Hypothalamus (tissue), 51 donors: ENCODE measurements at regions not wholly inside any gene's neighbourhood (a gene's known extent, or its start where the extent isn't known, plus 50 kb on each side); places are given as distances from the start of the nearest gene placed in this dataset.
"Not testable (repeated sequence)": the region's sequence is repeated elsewhere in the genome, so short reads cannot be mapped to it uniquely, and the experiment has no call there.

Experiments used
- DNase-seq, 51 donors: peaks; one replicate each; lab custom pipeline; 2025; lab: John Stamatoyannopoulos, UW

DNA sequence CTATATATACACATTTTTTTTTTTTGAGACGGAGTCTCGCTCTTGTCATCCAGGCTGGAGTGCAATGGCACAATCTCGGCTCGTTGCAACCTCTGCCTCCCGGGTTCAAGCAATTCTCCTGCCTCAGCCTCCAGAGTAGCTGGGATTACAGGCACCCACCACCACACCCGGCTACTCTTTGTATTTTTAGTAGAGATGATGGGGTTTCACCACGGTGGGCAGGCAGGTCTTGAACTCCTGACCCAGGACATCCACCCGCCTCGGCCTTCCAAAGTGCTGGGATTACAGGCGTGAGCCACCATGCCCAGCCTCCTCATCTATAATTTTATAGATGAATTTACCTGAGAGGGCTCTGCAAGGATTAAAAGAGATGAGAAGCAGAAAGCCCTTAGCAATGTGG, 274.0 kb downstream of the FAM43A start:
- DNase-seq, result not testable (repeated sequence)

DNA sequence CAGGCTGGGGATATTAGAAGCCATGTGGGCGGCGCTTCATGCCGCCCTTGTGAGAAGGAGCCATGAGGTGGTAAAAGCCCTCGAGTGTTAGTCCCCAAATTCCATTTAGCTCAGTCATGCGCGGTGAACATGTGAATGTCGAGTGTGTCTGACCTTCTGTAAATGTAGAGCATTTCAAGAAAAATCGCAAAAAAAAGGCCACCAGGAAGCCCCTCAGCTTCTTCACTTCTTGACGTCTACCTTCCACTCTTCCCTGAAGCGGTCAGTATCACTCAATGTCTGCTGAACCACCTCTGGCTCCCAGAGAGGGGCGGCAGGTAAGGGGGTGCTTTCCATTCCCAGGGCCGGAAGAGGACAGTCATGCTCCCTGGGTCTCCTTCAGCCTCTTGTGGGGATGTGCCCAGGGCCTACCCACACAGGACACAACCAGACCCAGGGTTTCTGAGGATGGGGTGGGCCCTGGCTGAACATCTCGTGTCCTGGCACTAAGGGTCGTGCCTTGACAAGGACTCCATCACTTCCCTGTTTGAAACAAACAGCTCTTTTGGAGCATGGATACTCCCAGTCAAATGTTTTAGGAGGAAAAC, 274.9 kb downstream of the FAM43A start:
- no peak for DNase-seq

DNA sequence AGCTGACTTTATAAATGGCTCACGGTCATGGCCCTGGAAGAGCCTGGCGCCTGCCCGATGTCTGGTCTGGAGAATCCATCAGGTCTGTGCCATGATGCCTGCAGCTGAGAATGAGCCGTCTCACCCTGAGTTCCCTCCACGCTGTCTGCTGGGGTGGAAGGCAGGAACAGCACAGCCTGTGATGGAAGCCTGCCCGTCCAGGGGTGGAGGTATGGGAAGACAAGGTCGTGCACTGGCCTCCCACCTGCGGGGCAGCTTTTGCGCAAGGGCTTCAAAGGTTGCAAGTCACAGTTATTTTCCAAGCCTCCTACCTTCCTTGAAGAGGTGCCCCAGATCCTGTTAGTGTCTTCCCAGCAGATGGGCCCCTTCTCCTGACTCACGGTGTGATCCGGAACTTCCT, 275.5 kb downstream of the FAM43A start:
- DNase-seq, result no peak

DNA sequence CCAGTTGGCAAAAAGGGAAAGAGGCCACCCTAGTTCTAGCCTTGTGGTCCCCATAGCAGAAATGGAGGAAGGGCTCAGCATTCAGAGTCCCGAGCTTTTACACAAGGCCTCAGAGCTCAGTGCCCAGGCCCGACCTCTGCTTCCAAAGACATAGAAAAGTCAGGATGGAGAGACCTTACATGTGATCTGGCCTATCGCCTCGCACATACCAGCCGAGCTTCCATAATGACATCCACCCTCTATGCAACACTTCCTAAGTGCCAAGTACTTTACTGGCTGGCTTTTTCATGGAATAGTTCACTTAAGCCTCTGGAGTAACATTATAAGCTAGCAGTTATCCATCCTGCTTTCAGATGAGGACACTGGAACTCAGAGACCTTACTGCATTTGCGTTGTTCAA, 275.9 kb downstream of the FAM43A start:
- DNase-seq, result no peak

DNA sequence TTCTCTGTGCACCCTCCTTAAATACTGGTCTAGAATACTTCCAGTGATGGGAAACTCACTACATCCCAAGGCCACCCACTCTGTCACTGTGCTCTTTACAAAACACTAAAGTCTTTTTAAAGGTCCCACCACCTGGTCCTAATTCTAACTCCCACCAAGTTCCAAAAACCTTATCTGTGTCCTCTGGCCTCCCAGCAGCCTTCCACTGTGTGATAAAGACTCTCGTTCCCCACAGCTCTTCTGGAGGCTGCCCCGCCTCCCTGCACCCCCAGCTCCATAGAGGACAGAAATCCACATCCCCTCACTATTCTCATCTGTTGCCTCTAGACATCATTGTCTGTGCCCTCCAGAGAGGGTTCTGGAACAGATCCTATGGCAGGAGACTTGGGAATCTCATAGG, 276.4 kb downstream of the FAM43A start:
- DNase-seq, result no peak

DNA sequence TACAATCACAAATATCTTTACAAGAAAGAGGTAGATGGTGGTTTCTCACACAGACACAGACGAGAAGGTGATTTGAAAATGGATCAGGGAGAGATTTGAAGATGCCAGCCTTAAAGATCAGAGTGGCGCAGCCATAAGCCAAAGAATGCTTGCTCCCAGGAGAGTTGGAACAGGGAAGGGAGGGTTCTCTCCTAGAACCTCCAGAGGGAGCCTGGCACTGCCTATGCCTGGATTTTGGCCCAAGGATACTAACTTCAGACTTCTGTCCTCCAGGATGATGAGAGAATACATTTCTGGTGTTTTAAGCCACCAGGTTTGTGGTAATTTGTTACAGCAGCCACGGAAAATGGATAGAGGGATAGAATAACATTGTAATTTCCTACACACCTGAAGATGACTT, 279.1 kb downstream of the FAM43A start:
- DNase-seq, result no peak

DNA sequence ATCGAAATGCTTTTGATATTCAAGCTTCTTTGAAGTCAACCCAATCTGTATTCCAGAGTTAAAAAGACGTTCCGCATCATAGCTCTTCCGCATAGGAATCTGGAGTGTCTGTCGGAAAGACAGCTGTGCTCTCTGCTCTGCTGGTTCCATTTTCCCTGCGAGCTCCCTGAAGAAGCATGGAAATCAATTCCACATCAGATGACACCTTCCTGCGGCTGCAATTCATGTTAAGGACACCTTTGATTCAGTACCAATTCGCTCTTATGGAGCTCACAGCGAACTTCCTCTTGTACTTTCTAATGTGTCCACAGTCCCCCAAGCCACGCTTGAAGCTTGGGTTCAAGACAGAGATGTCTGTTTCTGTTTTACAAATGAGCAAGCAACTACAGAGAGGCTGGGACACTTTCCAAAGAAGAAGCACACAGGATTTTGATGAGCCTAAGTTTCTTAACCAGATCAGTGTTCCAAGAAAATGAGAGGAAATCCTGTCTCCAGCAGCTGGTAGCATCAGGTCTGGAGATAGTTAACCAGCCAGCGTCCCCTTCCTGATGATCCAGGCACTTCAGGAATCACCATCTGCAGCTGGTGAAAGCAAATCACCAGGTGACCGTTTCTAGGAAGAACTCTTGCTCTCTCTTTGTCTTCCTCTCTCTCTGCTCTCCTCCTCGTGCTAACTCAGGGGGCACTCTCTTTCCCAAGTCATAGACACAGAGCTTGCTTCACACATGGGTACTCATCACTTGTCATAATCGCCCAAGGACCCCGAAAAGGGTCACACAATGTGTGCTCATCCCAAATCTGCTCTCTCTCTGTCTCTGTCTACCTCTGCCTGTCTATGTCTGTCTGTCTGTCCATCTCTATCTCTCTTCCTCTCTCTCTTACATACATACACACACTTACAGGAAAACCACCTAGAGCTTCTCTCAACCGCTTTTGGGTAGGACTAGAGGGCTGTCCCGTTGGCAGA, 281.8 kb downstream of the FAM43A start:
- no peak for DNase-seq

DNA sequence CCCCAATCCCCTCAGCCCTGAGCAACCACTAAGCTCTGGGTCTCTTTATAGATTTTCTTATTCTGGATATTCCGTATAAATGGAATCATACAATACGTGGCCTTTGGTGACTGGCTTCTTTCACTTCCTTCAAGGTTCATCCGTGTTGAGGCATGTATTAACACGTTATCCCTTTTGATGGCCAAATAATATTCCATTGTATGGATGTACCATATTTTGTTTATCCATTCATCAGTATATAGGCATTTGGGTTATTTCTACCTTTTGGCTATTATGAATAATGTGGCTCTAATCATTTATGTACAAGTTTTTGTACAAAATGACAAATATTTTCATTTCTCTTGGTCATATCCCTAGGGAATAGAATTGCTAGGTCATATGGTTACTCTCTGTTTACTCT, 284.4 kb downstream of the FAM43A start:
- DNase-seq, result no peak

DNA sequence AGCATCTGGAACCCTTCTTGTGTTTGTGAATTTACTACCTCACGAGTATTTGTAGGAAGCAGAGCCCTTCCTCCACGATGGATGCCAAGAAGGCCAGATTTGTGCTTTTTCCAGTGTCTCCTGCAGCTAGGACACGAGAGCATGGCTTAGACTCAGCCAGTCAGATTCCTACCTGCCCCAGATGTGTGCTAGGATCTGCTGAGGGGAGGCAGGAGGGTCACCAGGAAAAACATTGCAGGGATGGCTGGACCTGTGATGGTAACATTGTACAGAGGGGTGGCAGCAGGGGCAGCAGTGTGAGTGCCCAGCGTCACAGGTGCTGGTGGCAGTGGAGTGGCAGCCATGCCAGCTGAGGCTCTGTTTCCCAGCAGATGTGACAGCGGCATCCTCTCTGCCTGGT, 285.3 kb downstream of the FAM43A start:
- no peak for DNase-seq

DNA sequence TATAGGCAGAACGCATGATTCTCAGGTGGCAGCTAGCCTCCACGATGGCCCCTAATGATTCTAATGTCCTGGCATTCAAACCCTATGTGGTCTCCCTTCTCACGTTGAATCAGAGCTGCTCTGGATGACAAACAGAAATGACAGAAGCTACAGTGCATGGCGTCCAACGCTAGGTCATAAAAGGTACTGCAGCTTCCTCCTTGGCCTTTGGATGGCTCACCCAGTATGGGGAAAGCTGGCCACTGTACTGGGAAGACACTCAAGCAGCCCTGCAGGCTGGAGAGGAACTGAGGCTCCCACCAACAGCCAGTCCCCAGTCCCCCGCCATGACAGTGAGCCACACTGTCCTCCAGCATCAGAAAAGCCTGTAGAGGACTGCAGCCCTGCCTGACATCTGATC, 286.3 kb downstream of the FAM43A start:
- DNase-seq, result no peak

DNA sequence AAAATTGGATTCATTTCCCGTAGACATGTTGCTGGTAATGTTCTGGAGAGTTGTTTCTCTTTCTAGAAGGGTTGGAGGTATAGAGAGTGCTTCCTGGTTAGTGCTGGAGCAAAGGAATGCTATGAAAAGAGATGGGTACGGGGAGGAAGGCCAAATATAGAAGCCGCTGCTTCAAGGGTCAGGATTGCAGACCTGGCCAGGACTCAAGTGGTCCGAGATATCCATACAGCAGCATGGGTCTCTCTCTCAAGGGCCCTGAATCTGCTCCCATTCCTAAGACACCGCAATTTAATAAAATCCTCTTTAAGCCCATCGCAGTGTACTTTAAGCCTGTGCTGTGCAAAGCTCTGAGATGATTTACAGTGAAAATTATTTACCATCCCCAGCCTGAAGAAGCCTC, 287.0 kb downstream of the FAM43A start:
- no peak for DNase-seq

DNA sequence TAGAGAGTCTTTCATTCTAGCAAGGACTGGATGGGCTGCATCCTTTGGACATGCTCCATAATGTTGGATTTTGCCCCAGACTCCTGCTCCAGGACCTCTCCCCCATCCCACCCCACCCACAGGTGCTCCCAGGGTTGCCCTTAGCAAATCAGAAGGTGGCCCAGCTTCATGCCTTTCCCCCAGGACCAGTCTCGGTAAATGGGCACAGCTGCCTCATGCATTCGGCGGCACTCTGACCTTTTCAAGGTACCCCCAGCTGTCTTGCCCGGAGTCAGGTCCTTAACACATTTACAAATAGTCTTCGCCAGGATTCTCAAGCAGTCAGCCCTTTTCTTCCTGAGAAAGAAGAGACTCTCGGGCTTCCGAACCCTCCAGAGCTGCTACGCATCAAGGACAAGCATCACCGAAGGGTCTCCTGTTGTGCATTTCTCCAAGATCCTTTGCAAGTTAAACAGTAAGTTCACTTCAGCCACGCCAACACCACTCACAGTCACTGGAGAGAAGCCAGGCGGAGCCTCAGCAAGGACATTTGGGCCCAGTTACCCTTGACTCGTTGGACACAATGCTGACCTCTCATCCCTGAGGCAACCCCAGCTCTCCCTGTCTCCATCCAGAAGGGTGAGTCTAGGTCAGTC, 287.8 kb downstream of the FAM43A start:
- DNase-seq, result no peak

DNA sequence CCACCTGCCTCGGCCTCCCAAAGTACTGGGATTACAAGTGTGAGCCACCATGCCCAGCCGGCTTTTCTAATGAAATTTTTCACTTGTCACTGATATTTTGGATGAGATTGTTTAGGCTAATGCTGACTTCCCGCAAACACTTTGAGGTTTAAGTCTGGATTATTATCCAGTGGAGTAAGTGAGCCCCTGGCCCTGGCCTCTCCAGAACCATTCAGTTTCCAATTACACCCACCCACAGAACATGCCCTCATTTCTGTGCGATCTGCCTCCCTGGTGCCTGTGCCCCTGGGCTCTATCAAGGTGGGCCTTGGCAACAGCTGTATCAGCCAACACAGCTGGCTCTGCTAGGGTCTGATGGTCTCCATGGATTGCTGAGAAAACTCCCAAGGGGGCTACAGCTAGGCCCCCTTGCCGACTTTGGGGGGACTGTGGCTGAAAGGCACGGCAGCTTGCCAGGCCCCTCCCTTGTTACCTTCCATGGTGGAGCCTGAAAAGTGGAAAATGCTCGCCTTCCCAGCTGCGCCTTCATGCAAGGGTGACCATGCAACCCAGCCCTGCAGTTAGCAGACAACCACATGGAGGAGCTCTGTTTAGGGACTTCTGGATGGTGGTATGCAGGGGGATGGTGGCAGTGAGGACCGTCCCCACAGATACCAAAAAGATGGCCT, 288.9 kb downstream of the FAM43A start:
- no peak for DNase-seq

DNA sequence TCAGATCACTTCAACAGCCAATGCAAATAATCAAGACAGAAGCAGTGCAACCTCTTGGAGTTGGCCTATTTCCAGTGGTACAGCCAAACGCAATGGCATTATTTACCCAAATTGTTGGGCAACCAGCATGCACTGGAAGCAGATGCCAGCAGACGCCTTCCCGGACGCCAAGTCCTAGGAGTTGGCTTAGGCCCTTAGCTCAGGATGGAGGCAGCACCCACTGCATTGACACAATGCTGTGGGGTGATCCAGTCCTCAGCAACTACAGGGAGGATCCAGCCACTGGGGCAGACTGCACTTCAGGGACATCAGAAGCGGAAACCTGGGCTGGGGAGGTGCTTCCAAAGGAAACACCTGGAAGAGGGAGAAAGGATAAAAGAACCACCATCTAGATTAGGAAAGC, 290.4 kb downstream of the FAM43A start:
- peak in 1 of 51 donors; percentile 14 for DNase-seq

DNA sequence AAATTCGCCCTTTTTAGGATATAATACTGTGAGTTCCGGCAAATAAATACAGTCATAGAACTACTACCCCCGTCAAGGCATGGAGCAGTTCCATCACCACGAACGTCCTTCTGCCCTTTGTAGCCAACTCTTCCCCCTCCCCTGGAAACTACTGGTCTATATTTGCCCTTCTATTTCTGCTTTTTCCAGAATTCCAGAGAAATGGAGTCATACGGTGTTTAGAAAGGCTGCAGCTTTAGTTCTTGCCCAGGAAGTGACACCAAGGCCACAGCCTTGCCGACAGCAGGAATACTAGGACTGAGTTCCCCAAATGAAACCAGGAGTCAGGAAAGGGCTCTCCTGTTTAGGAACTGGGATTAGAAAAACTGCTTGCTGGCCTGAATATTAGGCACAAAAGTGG, 291.2 kb downstream of the FAM43A start:
- no peak for DNase-seq

DNA sequence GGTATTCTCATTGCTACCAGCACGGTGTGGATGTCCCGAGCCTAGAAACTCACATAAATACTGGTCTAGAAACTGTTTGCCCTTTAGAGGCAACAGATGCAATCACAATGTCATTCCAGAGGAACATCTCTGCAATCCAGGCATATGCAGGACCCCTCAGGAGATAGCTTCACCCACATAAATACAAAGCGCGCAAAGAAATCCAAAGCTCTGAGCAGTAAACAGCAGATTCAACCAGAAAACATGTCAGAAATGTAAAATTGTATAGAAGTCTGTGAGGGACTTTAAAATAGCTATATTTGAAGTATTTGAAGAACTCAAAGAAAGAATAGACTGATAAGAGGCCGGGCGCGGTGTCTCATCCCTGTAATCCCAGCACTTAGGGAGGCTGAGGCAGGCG, 291.7 kb downstream of the FAM43A start:
- DNase-seq, result no peak

DNA sequence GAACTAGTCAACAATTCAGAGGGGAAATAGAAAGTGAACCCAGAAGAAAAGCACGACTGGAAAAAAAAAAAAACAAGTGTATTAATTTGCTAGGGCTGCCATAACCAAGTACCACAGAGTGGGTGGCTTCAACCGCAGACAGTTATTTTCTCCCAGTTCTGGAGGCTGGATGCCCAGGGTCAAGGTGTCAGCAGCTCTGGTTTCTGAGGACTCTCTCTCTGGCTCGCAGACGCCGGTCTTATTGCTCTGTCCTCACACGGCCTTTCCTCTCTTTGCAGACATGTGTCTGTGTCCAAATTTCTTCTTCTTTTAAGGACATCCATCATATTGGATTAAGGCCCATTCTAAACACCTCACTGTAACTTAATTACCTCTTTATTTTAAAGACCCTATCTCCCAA, 291.8 kb downstream of the XXYLT1 start:
- no peak for DNase-seq

DNA sequence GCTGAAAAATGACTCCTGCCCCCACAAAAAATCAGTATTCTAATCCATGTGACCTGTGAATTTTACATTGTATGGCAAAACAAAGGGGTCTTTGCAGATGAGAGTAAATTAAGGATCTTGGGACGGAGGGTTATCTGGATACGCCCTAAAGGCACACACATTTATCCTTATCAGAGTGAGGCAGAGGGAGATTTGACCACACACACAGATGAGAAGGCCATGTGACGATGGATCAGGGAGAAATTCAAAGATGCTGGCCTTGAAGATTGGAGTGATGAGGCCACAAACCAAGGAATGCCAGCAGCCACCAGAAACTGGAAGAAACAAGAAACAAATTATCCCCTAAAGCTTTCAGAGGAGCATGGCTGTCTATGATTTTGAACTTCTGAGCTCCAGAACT, 288.5 kb downstream of the XXYLT1 start:
- no peak for DNase-seq

DNA sequence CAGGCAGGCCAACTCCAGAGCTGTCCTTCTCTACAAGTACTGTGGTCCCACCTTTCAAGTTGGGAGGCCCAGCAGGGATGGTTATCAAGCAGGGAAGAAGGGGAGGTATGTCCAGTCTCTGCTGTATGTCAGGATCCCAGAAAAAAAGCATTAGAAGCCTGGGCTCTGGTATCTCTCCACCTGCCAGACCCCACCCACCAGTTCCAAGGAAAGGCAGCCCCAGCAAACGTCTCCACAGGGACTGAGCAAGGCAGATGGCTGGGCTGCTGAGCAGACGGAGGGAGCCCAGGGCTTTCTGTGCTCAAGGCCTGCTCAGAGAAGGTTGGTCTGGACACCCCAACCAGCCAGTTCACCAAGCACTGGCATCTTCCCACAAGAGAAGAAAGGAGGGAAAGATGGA, 287.8 kb downstream of the XXYLT1 start:
- DNase-seq, result no peak

DNA sequence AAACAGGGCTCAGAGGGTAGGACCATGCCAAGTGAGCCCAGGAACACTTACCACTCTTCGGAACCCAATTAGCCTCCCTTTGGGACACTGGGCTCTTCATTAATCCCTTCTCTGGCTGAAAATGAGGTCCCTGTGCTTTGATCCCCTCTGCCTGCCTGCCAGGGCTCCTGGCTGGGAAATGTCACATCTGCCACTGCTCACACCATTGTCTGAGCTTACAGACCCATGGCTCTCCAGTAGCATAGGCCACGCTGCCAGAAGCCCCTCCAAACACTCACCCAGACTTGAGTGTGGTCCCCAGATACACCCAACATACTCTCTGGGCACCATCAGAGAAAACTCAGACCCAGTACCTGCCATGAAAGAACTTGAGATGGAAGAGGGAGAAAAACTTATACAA, 287.3 kb downstream of the XXYLT1 start:
- no peak for DNase-seq

DNA sequence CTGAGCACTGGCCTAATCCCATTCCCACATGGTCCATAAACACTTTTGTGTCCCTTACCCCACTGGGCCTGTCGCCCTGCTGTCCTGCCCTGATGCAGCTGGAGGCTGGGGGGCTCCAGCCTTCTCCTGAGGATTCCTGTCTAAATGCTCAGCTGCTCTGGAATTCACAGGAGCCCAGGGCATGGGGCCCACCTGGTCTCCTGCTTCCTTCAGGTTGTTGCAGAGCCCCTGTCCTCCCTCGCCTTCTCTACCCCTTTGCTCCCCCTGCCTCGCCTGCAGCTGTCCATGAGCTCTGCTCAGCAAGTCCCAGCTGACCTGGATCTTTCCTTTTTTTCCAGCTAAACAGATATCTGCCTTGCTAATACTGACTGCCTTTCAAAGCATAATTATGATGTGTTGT, 286.9 kb downstream of the XXYLT1 start:
- no peak for DNase-seq
